K562 (cell line): ENCODE measurements at regions not wholly inside any gene's neighbourhood (a gene's known extent, or its start where the extent isn't known, plus 50 kb on each side); places are given as distances from the start of the nearest gene placed in this dataset.

Experiments used
- ATAC-seq: fragments of 200-7000 bp; cut with Tn5 transposase; 3 replicates; pipeline ENCODE4 v1.9.1; 2020; ENCODE audit warnings: moderate library complexity
- BruUV-seq: library from RNA; stranded (reverse); fragments of 400-500 nt; replicated peaks from 2 replicates; lab custom pipeline; 2021; lab: Mats Ljungman, UMichigan
- CTCF ChIA-PET: fragments of 300-600 bp; formaldehyde crosslinking; extraction: SDS; loops from one replicate; lab custom pipeline; 2021; ENCODE audit warnings: low intra/inter-chr PET ratio; lab: Yijun Ruan, JAX
- POLR2A ChIA-PET: fragments of 300-600, 350-650 bp; sonication (Branson Sonifier 250); formaldehyde crosslinking; extraction: SDS; loops from one replicate; lab custom pipeline; 2021; ENCODE audit warnings: antibody characterized with exemption, inconsistent platforms; lab: Yijun Ruan, JAX
- DNase-seq, 4 experiments: peaks; one replicate each; pipeline versions ENCODE4 v3.0.0 to v3.0.0-alpha.2; 2011 to 2018; ENCODE audit warnings: low spot score in 3 of 4, mixed read lengths in 3 of 4; ENCODE audit errors: extremely low read depth in 1 of 4
- FAIRE-seq: peaks from 2 replicates; lab custom pipeline; 2011; peaks lifted over from hg19 to GRCh38; lab: Jason Lieb, UNC
- H2AFZ ChIP-seq: 2 replicates; pipeline ENCODE4 v1.6.0; 2011; ENCODE audit warnings: low read depth, low read length, control low read depth, inconsistent platforms
- H3K27ac ChIP-seq: fragments of 200-600 bp; 3 replicates; pipeline ENCODE4 v1.8.0; 2011; ENCODE audit warnings: low read depth, mild to moderate bottlenecking, control low read depth, inconsistent platforms, low read length, moderate library complexity, mixed read lengths; ENCODE audit errors: extremely low read depth
- H3K27me3 ChIP-seq, 2 experiments: fragments of 300-600 bp in 1 of 2; 2 replicates in 1 of 2; 3 replicates in 1 of 2; pipeline versions ENCODE4 v1.6.0 to v1.8.0; 2011; ENCODE audit warnings: inconsistent platforms in 2 of 2, low read length in 2 of 2, mild to moderate bottlenecking in 1 of 2, mixed read lengths in 1 of 2, moderate library complexity in 1 of 2; ENCODE audit not compliant: control insufficient read depth in 2 of 2, insufficient read depth in 2 of 2
- H3K36me3 ChIP-seq: fragments of 300-600 bp; 3 replicates; pipeline ENCODE4 v1.8.0; 2011; ENCODE audit warnings: mild to moderate bottlenecking, low read length, inconsistent platforms; ENCODE audit not compliant: control insufficient read depth, insufficient read depth
- H3K4me1 ChIP-seq, 2 experiments: fragments of 200-600 bp in 1 of 2; replicated peaks in 1 of 2; 2 replicates in 1 of 2; 3 replicates in 1 of 2; pipeline versions ENCODE4 v1.5.1 to v1.8.0; 2011; ENCODE audit warnings: inconsistent platforms in 2 of 2, low read length in 2 of 2, mild to moderate bottlenecking in 1 of 2, mixed read lengths in 1 of 2, moderate library complexity in 1 of 2; ENCODE audit not compliant: control insufficient read depth in 2 of 2, insufficient read depth in 2 of 2
- H3K4me2 ChIP-seq: 2 replicates; pipeline ENCODE4 v1.6.1; 2011; ENCODE audit warnings: low read length, control low read depth, inconsistent platforms, mixed read lengths; ENCODE audit not compliant: insufficient read depth
- H3K4me3 ChIP-seq: fragments of 200-600 bp; sonication (generic), shearing (Covaris generic); 2 replicates; pipeline ENCODE4 v1.5.1; 2016; ENCODE audit warnings: control low read depth, inconsistent platforms
- H3K79me2 ChIP-seq: fragments of 200-600 bp; 3 replicates; pipeline ENCODE4 v1.8.0; 2011; ENCODE audit warnings: low read length, inconsistent platforms; ENCODE audit not compliant: control insufficient read depth, insufficient read depth
- H3K9ac ChIP-seq, 2 experiments: 2 replicates each; pipeline versions ENCODE4 v1.6.0 to v1.6.1; 2011; ENCODE audit warnings: low read depth in 2 of 2, low read length in 2 of 2, control low read depth in 1 of 2, inconsistent platforms in 1 of 2, mild to moderate bottlenecking in 1 of 2, mixed read lengths in 1 of 2; ENCODE audit not compliant: insufficient read depth in 1 of 2
- H3K9me1 ChIP-seq: one replicate; pipeline ENCODE4 v1.6.0; 2011; ENCODE audit warnings: inconsistent platforms, mild to moderate bottlenecking, low read length, moderate library complexity; ENCODE audit not compliant: control insufficient read depth, insufficient read depth
- H3K9me3 ChIP-seq: replicated peaks from 2 replicates; pipeline ENCODE4 v1.5.1; 2011; ENCODE audit warnings: low read depth, low read length, inconsistent platforms; ENCODE audit not compliant: control insufficient read depth, insufficient read depth
- H4K20me1 ChIP-seq: replicated peaks from 2 replicates; pipeline ENCODE4 v1.6.1; 2011; ENCODE audit warnings: low read length, inconsistent platforms, mixed read lengths; ENCODE audit not compliant: control insufficient read depth, insufficient read depth
- CBFA2T3 ChIP-seq: fragments of 450-650 bp; IDR thresholded peaks from 2 replicates; pipeline ENCODE4 v1.6.1; 2017
- KHSRP ChIP-seq: fragments of 450-650 bp; IDR thresholded peaks from 2 replicates; pipeline ENCODE4 v1.6.1; 2017
- MAFK ChIP-seq: IDR thresholded peaks from 2 replicates; pipeline ENCODE4 v1.6.1; 2011; ENCODE audit warnings: low read length, improper control_type of control experiment
- TCFL5 ChIP-seq: fragments of 250-450 bp; sonication (Bioruptor Pico); conservative IDR thresholded peaks from 2 replicates; pipeline ENCODE4 v1.6.1; 2021; ENCODE audit warnings: mild to moderate bottlenecking, moderate library complexity, matching md5 sums
- ZNF699 ChIP-seq: fragments of 250-450 bp; sonication (Bioruptor Pico); IDR thresholded peaks from 2 replicates; pipeline ENCODE4 v1.8.0; 2021; ENCODE audit warnings: mild to moderate bottlenecking, moderate library complexity; ENCODE audit not compliant: insufficient replicate concordance
- WGBS: fragments of 100-300 bp; shearing (Covaris generic); methylation state at CpG from one replicate; pipeline ENCODE4 v1.1.6; 2016; ENCODE audit warnings: low coverage, mixed read lengths; ENCODE audit not compliant: insufficient coverage; ENCODE audit errors: missing lambda C conversion rate; 5-methylcytosine and 5-hydroxymethylcytosine counted together
- in situ Hi-C: fragments of 300-500 bp; cut with MboI; formaldehyde crosslinking; loops from 4 replicates; pipeline ENCODE4 v1.15.0; 2018; ENCODE audit warnings: inconsistent platforms, mixed read lengths
- intact Hi-C: fragments of 100-400 bp; cut with micrococcal nuclease; formaldehyde crosslinking; loops from 2 replicates; pipeline ENCODE4 v1.14.2; 2022
- TF ChIP-seq, protein P1 (sequence below): fragments of 250-450 bp; sonication (Bioruptor Pico); IDR thresholded peaks from 2 replicates; pipeline ENCODE4 v1.4.0; 2020; ENCODE audit warnings: mild to moderate bottlenecking, moderate library complexity

DNA sequence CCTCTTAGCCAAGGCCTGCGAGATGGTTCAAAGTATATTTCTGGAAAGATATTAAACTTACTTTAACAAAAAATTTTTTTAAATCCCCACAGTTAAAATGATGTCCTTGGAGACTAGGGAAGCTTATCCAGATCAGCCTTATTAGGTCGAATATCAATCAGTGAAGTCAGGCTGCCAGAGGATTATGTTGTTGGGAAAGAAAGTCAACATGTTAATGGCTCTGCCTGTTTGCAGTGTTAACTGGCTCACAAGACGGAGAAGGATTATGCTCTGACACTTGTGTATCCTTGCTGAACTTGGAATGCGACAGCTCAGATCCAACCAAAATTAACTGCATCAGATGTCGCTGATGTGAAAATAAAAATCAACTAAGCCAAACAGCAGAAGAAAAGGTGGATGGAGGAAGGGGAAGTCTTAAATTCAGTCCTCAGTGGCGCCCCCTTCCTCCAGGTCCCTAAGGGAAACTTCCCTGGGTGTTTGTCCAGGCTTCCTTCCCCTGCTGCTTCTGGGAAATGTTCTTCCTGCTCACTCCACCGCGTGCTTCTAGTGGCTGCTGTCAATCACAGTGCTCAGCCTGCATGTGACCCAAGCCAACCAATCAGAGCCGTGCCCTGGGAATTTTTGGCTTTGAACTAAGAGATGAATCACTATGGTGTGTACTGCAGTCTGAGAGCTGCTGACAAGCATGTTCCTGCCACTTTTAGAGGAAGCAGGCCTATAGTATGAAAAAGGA is 690.4 kb upstream of the NRP1 start (continued):
- TF ChIP-seq, protein P1, sequence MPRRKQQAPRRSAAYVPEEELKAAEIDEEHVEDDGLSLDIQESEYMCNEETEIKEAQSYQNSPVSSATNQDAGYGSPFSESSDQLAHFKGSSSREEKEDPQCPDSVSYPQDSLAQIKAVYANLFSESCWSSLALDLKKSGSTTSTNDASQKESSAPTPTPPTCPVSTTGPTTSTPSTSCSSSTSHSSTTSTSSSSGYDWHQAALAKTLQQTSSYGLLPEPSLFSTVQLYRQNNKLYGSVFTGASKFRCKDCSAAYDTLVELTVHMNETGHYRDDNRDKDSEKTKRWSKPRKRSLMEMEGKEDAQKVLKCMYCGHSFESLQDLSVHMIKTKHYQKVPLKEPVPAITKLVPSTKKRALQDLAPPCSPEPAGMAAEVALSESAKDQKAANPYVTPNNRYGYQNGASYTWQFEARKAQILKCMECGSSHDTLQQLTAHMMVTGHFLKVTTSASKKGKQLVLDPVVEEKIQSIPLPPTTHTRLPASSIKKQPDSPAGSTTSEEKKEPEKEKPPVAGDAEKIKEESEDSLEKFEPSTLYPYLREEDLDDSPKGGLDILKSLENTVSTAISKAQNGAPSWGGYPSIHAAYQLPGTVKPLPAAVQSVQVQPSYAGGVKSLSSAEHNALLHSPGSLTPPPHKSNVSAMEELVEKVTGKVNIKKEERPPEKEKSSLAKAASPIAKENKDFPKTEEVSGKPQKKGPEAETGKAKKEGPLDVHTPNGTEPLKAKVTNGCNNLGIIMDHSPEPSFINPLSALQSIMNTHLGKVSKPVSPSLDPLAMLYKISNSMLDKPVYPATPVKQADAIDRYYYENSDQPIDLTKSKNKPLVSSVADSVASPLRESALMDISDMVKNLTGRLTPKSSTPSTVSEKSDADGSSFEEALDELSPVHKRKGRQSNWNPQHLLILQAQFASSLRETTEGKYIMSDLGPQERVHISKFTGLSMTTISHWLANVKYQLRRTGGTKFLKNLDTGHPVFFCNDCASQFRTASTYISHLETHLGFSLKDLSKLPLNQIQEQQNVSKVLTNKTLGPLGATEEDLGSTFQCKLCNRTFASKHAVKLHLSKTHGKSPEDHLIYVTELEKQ (CRISPR knock-in tag), result no peak

DNA sequence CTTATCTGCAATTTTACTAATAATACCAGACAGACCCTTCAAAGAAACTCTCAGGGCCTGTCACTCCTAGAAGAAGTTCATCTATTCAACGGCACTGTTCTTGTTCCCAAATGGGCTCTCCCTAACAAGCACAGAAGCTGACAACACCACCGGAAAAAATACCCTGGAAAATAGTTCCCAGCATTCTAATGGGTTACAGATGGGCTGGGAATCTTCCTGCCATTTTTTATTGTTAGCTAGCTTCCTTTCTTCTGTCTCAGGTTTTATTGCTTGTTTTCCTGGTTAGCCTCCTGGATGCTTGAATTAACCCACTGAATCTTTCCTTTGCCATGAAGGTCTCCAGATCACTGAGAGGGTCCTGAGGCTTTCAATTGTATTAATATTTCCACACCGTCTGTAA is 689.8 kb upstream of the NRP1 start:
- CTCF ChIA-PET, result no interaction called here

More for the DNA sequence above, 689.8 kb upstream of the NRP1 start:
- 7% methylated on average over 3 of the region's 3 CpGs for WGBS
- Histone ChIP-seq H3K9me3 (no peaks in the 10 kb centered on the region), H3K4me2 (no peak overlapping the region), H3K4me3 (no peak overlapping the region), H3K36me3 (no peaks in the 10 kb centered on the region), H3K79me2 (no peaks in the 10 kb centered on the region), H3K27me3 (no peaks in the 10 kb centered on the region), H3K9me1 (no peaks in the 10 kb centered on the region), H3K27ac (no peak overlapping the region), H3K4me1 (no peaks in the 10 kb centered on the region), H4K20me1 (no peaks in the 10 kb centered on the region), H2AFZ (no peak overlapping the region), H3K9ac (no peak overlapping the region)
- POLR2A ChIA-PET, result no interaction called here
- DNase-seq, result no peak
- intact Hi-C loops, result no loop called here
- ATAC-seq, result no peak
- no TSS peak for BruUV-seq
- in situ Hi-C loops, result no loop called here
- FAIRE-seq, result no peak
- TF ChIP-seq CBFA2T3, result no peak
- no peak for TF ChIP-seq ZNF699 (CRISPR knock-in tag)
- TF ChIP-seq KHSRP, result no peak
- TF ChIP-seq TCFL5, result no peak
- no peak for TF ChIP-seq MAFK
